ENCODE measurements at regions not wholly inside any gene's neighbourhood (a gene's known extent, or its start where the extent isn't known, plus 50 kb on each side); places are given as distances from the start of the nearest gene placed in this dataset.

GRCh38 chrX:155682834-155683233 lies 70.1 kb upstream of the TMLHE start:
- no peak for TF ChIP-seq CTCF (IDR thresholded peaks at IDR 0.05)
- DNase-seq (ENCODE audit: low spot score), result no peak
- ATAC-seq (ENCODE audit: low FRiP score), result no peak

- ATAC-seq (ENCODE audit: low FRiP score) (no peak), DNase-seq (ENCODE audit: low spot score) (no peak)
- no peak for TF ChIP-seq CTCF (IDR thresholded peaks at IDR 0.05)
Measured at GRCh38 chrX:155679715-155680114, 67.0 kb upstream of the TMLHE start.

GRCh38 chrX:155673338-155673737 lies 60.6 kb upstream of the TMLHE start:
- DNase-seq (ENCODE audit: low spot score) (no peak), ATAC-seq (ENCODE audit: low FRiP score) (no peak)
- TF ChIP-seq CTCF (IDR thresholded peaks at IDR 0.05), result no peak

- TF ChIP-seq CTCF (IDR thresholded peaks at IDR 0.05), result no peak
- DNase-seq (ENCODE audit: low spot score), result no peak
- ATAC-seq (ENCODE audit: low FRiP score), result no peak
Measured at GRCh38 chrX:155666741-155667140, 54.0 kb upstream of the TMLHE start.

Data from omental fat pad (tissue), 3 donors.